Endodermal cell (in vitro differentiated cells): ENCODE measurements at regions not wholly inside any gene's neighbourhood (a gene's known extent, or its start where the extent isn't known, plus 50 kb on each side); places are given as distances from the start of the nearest gene placed in this dataset.

ENCODE experiments used
- DNase-seq: peaks from one replicate; pipeline ENCODE4 v3.0.0-alpha.2; 2017
- H3K27ac ChIP-seq: 2 replicates; pipeline ENCODE4 v1.5.1; 2013; ENCODE audit warnings: mild to moderate bottlenecking, low read depth, low read length, moderate library complexity
- H3K27me3 ChIP-seq: 2 replicates; pipeline ENCODE4 v1.6.1; 2013; ENCODE audit warnings: mild to moderate bottlenecking, low read length, moderate library complexity; ENCODE audit not compliant: insufficient read depth, control insufficient read depth, poor library complexity, severe bottlenecking
- H3K36me3 ChIP-seq: 2 replicates; pipeline ENCODE4 v1.7.0; 2013; ENCODE audit warnings: mild to moderate bottlenecking, low read length, moderate library complexity; ENCODE audit not compliant: control insufficient read depth, insufficient read depth
- H3K4me1 ChIP-seq: one replicate; pipeline ENCODE4 v1.7.0; 2013; ENCODE audit warnings: low read length; ENCODE audit not compliant: control insufficient read depth, insufficient read depth
- H3K4me3 ChIP-seq: 2 replicates; pipeline ENCODE4 v1.5.1; 2013; ENCODE audit warnings: mild to moderate bottlenecking, low read length, moderate library complexity
- H3K9ac ChIP-seq: 2 replicates; pipeline ENCODE4 v1.6.1; 2013; ENCODE audit warnings: mild to moderate bottlenecking, low read length, moderate library complexity; ENCODE audit not compliant: poor library complexity, severe bottlenecking; ENCODE audit errors: extremely low read depth
- H3K9me3 ChIP-seq: 2 replicates; pipeline ENCODE4 v1.6.1; 2013; ENCODE audit warnings: mild to moderate bottlenecking, low read length, moderate library complexity; ENCODE audit not compliant: control insufficient read depth
- H3K27ac Mint-ChIP-seq: 2 replicates; pipeline ENCODE4 v1.8.0; 2020; ENCODE audit warnings: mixed read lengths
- H3K27me3 Mint-ChIP-seq: 2 replicates; pipeline ENCODE4 v1.8.0; 2021; ENCODE audit warnings: mild to moderate bottlenecking, mixed read lengths; ENCODE audit not compliant: insufficient read depth
- H3K36me3 Mint-ChIP-seq: 2 replicates; pipeline ENCODE4 v1.8.0; 2020; ENCODE audit warnings: low read depth, mixed read lengths
- H3K4me1 Mint-ChIP-seq: 2 replicates; pipeline ENCODE4 v1.8.0; 2020; ENCODE audit warnings: mixed read lengths
- H3K4me3 Mint-ChIP-seq: 2 replicates; pipeline ENCODE4 v1.8.0; 2020; ENCODE audit warnings: mild to moderate bottlenecking, moderate library complexity, mixed read lengths
- H3K9me3 Mint-ChIP-seq: 2 replicates; pipeline ENCODE4 v1.8.0; 2020; ENCODE audit warnings: mild to moderate bottlenecking, mixed read lengths
- WGBS, 2 experiments: methylation state at CpG; one replicate each; pipeline versions ENCODE4 v1.1.5 to v1.1.7; 2013; ENCODE audit warnings: missing lambda C conversion rate in 2 of 2, mixed read lengths in 1 of 2; ENCODE audit not compliant: insufficient coverage in 1 of 2, insufficient read length in 1 of 2; 5-methylcytosine and 5-hydroxymethylcytosine counted together
- TF ChIP-seq, protein P1 (sequence below): fragments of 200-600 bp; sonication (generic); conservative IDR thresholded peaks from 2 replicates; pipeline ENCODE4 v1.5.0; 2021; ENCODE audit warnings: antibody characterized with exemption, mild to moderate bottlenecking

DNA sequence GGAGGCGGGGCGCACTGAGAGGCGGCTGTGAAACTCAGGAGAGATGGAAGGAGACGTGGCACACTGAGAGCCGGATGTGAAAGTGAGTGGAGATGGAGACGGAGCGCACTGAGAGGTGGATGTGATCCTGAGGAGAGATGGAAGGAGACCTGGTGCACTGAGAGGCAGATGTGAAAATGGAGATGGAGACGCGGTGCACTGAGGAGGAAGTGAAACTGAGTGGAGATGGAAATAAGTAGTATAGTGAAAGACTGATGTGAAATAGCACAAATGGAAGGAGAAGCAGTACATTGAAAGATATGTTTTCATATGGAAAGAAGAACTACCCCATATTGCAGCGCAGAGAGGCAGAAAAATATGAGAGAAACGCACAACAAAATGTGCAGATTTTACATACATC is 281.6 kb upstream of the RGPD4 start:
- Mint-ChIP-seq H3K4me1 (no peaks in the 10 kb centered on the region), H3K36me3 (no peaks in the 10 kb centered on the region), H3K27me3 (no peaks in the 10 kb centered on the region), H3K9me3 (no peaks in the 10 kb centered on the region), H3K4me3 (no peak overlapping the region), H3K27ac (no peak overlapping the region)
- Histone ChIP-seq H3K9me3 (no peaks in the 10 kb centered on the region), H3K27me3 (no peaks in the 10 kb centered on the region), H3K4me3 (no peak overlapping the region), H3K36me3 (no peaks in the 10 kb centered on the region), H3K9ac (no peak overlapping the region), H3K4me1 (no peaks in the 10 kb centered on the region), H3K27ac (no peak overlapping the region)
- TF ChIP-seq, protein P1, sequence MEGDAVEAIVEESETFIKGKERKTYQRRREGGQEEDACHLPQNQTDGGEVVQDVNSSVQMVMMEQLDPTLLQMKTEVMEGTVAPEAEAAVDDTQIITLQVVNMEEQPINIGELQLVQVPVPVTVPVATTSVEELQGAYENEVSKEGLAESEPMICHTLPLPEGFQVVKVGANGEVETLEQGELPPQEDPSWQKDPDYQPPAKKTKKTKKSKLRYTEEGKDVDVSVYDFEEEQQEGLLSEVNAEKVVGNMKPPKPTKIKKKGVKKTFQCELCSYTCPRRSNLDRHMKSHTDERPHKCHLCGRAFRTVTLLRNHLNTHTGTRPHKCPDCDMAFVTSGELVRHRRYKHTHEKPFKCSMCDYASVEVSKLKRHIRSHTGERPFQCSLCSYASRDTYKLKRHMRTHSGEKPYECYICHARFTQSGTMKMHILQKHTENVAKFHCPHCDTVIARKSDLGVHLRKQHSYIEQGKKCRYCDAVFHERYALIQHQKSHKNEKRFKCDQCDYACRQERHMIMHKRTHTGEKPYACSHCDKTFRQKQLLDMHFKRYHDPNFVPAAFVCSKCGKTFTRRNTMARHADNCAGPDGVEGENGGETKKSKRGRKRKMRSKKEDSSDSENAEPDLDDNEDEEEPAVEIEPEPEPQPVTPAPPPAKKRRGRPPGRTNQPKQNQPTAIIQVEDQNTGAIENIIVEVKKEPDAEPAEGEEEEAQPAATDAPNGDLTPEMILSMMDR: no peak
- 92 to 100% methylated on average over 11 of the region's 11 CpGs for WGBS, 2 experiments
- DNase-seq: no peak

DNA sequence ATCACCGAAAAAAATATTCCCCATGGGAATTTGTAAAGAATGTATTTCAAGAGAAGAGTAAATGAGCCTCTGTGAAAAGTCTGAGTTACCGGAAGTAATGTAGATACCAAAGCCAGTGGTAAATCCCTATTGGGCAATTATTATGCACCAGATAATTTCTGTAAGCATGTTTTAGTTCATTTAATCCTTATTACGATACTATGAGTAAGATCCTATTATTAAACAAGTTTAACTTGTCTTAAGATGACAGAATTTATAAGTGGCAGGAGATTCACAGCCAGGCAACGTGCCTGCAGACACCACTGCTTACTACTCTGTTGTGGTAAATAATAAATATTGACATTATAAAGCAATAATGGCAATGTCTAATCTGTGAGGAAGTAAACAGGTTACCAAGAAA is 280.8 kb upstream of the RGPD4 start:
- 89 to 100% methylated on average over 2 to 4 of the region's 4 CpGs for WGBS, 2 experiments
- no peaks in the 10 kb centered on the region for H3K36me3 Mint-ChIP-seq
- Histone ChIP-seq H3K4me1 (no peaks in the 10 kb centered on the region), H3K9me3 (no peaks in the 10 kb centered on the region), H3K36me3 (no peaks in the 10 kb centered on the region), H3K4me3 (no peak overlapping the region), H3K9ac (no peak overlapping the region), H3K27ac (no peak overlapping the region), H3K27me3 (no peaks in the 10 kb centered on the region)
- no peak overlapping the region for H3K4me3 Mint-ChIP-seq
- TF ChIP-seq, protein P1: no peak
- no peak overlapping the region for H3K27ac Mint-ChIP-seq
- no peaks in the 10 kb centered on the region for H3K27me3 Mint-ChIP-seq
- H3K4me1 Mint-ChIP-seq: no peaks in the 10 kb centered on the region
- no peak for DNase-seq
- no peaks in the 10 kb centered on the region for H3K9me3 Mint-ChIP-seq

DNA sequence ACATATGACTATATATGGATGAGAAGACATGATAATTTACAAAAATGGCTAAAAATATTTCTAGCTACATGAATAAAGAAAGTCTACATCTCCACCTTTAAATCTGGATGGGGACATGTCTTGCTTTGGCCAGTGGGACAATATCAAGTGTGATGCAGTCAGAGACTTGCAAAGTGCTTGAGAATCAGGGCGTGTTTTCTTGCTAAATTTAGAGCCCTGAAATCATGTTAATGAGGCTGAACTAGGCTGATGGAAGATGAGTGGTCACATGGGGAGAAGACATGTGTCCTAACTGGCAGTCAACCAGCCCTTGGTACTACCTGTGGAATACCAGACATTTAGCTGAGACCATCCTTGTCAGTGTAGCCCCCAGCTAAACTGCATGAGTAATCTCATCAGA is 278.5 kb upstream of the RGPD4 start:
- no peaks in the 10 kb centered on the region for H3K36me3 Mint-ChIP-seq
- no peak overlapping the region for H3K27ac Mint-ChIP-seq
- H3K9me3 Mint-ChIP-seq: no peaks in the 10 kb centered on the region
- Histone ChIP-seq H3K4me1 (no peaks in the 10 kb centered on the region), H3K27me3 (no peaks in the 10 kb centered on the region), H3K9ac (no peak overlapping the region), H3K9me3 (no peaks in the 10 kb centered on the region), H3K36me3 (no peaks in the 10 kb centered on the region), H3K4me3 (no peak overlapping the region), H3K27ac (no peak overlapping the region)
- DNase-seq: no peak
- no peak overlapping the region for H3K4me3 Mint-ChIP-seq
- H3K27me3 Mint-ChIP-seq: no peaks in the 10 kb centered on the region
- WGBS, 2 experiments: 85 to 100% methylated on average over 1 of the region's 1 CpG
- no peaks in the 10 kb centered on the region for H3K4me1 Mint-ChIP-seq
- TF ChIP-seq, protein P1: no peak
